HG03060 (cell line): ENCODE measurements at regions not wholly inside any gene's neighbourhood (a gene's known extent, or its start where the extent isn't known, plus 50 kb on each side); places are given as distances from the start of the nearest gene placed in this dataset.

Experiments used
- ATAC-seq: cut with Tn5 transposase; IDR thresholded peaks from one replicate; pipeline ENCODE4 v1.9.1; 2021; ENCODE audit warnings: low read depth, moderate number of reproducible peaks; ENCODE audit not compliant: unreplicated experiment

DNA sequence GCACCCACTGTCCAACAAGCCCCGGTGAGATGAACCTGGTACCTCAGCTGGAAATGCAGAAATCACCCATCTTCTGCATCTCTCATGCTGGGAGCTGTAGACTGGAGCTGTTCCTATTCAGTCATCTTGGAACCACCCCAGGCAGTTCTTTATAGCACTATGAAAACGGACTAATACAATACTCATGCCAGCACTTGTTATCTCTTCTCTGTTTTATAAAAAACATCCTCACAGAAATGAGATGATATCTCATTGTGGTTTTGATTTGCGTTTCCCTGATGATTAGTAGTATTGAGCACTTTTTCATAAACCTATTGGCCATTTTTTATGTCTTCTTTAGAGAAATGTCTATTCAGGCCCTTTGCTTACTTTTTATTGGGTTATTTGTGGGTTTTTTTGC lies 156.2 kb upstream of the ARPP21 start:
- no peak for ATAC-seq

DNA sequence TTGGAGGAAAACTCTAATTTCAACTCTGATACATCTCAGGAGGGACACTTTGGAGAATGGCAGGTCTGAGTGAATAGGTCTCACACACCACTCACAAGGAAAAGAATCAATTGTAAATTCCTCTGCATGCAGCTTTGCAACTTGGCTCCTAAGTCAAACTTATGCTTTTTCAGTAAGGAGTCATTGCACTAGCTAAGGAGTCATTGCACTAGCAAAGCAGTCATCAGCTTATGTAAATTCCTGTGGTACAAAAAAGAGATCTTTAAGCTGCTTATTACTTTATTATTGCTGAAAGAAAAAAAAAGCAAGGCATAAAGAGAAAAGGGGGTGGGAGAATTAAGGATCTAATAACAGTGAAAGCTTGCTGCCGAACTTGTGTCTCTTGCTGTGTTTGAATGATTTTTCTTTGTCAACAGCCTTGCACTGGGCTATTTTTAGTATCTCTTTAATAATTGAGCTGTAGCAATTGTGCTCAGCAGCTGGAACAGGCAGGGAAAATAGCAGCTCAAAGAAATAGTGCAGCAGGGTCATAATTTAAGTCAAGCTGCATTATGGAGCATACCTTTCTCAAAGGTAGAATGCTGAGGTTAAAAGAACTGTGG lies 154.3 kb upstream of the ARPP21 start:
- ATAC-seq, result no peak

- no peak for ATAC-seq
Observed at GRCh38 chr3:35486295-35486694, 153.0 kb upstream of the ARPP21 start.

DNA sequence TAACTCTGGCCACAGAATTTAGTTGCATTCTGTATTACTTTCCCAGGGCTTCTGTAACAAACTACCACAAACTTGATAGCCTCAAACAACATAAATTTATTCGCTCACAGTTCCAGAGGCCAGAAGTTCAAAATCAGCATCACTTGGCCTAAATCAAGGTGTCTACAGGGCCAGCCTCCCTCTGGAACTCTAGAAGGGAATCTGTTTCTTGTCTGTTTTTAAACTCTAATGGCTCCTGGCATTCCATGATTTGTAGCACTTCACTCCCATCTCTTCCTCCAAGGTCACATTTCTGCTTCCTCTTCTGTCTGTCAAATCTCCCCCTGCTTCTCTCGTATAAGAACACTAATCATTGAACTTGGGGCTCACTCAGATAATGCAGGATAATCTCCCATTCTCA lies 151.9 kb upstream of the ARPP21 start:
- ATAC-seq, result no peak

DNA sequence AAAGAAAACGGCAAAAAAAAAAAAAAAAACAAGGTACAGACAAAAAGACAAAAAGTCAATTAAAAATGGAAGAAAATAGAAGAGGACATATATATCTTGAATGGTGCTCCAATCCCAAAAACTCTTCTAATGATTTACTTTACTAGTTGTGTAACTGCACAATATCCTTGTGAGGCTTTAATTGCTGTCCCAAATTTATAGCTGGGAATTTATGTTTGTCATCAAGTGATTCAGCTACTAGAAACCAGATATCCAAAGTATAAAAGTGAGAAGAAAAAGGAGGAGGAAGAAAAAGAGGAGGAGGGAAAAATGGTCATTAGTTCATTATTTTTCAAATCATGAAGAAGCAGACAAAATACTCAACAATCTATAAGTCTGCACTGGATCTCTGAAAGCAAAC lies 150.8 kb upstream of the ARPP21 start:
- no peak for ATAC-seq

DNA sequence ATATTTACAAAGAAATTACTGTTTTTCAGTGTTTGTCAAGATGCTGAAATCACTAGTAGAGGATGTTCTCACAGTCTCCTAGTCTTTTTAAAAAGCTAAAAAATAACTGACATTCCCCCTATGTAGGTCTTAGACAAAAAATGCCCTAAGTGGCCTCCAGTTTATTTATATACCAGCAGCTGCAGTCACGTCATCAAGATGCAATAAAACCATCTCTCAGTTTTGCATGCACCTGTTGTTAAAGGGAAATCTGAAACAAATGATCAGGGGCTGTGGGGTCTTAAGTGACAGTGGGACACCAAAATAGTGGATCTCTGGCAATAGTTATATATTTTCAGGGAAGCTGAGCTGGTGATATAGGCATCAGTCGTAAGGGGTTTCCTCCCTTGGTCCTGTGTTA lies 146.5 kb upstream of the ARPP21 start:
- no peak for ATAC-seq

- ATAC-seq, result no peak
Observed at GRCh38 chr3:35498506-35499210, 140.7 kb upstream of the ARPP21 start.

DNA sequence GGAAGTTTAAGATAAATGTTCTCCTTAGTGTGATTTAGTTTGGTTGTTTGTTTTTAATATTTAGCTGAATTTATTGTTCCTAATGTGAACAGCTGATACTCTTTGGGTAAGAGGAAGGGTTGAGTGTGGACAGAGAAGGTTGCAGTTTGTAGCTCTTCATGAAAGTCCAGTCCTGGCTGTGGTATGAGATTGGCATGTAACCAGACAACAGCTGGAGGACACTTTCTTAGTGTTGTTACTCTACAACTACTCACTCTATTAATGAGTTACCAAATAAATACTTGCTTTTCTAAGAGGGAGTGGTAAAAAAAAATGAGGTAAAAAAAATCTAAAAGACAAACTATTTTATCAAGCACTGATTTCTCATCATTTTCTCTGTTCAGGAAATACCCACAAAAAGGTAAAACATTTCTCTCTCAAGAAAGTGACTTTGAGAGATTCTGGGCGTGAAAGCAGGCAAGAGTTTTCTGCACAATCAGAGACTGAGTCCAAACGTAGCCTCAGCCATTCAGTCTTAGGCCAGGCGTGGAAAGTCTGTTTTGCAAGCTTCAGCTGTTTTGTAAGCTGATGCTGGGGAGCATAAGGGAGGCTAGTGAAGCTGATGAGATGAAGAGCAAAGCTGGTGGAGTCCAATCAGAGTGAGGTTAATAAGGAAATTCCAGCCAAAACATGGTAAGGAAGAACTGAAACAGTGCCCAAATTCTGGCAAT lies 138.5 kb upstream of the ARPP21 start:
- ATAC-seq, result no peak

GRCh38 chr3:35502699-35503098 lies 136.6 kb upstream of the ARPP21 start:
- ATAC-seq, result no peak

GRCh38 chr3:35505181-35505580 lies 134.1 kb upstream of the ARPP21 start:
- ATAC-seq, result no peak

GRCh38 chr3:35505772-35506171 lies 133.6 kb upstream of the ARPP21 start:
- no peak for ATAC-seq

- ATAC-seq, result no peak
Observed at GRCh38 chr3:35519936-35520335, 119.4 kb upstream of the ARPP21 start.

DNA sequence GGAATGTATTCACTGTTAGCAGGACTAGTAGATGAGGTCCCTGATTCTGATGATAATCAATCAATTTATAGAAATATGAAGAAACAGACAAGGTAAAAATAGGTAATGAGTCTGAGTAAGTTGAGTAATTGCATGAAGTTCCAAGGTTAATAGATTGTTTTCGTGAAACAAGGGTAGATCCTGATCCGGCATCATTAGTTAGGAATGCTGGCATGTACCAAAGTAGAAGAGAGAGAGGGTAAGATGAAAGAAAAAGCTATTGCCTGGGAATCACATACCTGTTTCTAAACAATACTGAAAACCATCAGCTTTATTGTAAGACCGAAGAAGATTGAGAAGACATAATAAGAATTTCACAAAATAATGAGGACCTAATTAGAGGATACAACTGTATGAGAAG lies 118.1 kb upstream of the ARPP21 start:
- ATAC-seq, result no peak

GRCh38 chr3:35522450-35522849 lies 116.9 kb upstream of the ARPP21 start:
- ATAC-seq, result no peak

DNA sequence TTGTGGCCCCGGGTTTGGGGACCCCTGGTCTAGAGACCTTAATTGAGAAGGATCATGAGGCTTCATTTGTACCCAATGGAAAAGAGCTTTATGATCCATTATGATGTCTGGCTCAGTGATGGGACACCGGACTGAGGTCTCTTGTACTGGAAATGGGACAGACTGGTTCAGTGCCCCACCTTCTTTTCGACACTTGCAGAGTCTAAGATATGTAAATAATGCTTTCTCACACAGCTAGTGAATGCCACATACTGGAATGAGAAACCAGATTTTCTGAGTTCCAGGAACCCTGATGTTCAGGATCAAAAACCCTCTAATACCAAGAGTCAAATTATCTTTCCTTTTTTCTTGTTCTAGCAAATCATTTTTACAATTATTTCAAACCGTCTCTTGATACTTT lies 116.3 kb upstream of the ARPP21 start:
- ATAC-seq, result no peak

DNA sequence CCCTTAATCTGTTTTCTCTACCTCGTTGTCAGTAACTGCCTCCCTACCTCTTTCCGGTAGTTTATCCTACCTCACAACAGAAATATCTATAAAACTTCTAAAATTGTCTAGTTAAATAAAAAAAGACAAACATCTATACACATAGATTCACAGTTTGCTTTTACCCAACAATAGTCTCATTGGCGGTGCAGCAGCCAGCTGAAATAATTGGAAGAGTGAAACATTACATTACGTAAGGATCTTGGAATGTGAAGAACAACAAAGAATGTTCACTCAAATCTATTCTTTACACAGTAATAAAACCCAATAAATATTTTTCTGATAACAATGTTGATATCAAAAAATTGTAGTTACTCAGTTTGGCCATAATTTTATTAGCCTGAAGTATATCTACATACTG lies 115.5 kb upstream of the ARPP21 start:
- ATAC-seq, result no peak

GRCh38 chr3:35524856-35525255 lies 114.5 kb upstream of the ARPP21 start:
- ATAC-seq, result no peak

- no peak for ATAC-seq
Observed at GRCh38 chr3:35528728-35529127, 110.6 kb upstream of the ARPP21 start.

DNA sequence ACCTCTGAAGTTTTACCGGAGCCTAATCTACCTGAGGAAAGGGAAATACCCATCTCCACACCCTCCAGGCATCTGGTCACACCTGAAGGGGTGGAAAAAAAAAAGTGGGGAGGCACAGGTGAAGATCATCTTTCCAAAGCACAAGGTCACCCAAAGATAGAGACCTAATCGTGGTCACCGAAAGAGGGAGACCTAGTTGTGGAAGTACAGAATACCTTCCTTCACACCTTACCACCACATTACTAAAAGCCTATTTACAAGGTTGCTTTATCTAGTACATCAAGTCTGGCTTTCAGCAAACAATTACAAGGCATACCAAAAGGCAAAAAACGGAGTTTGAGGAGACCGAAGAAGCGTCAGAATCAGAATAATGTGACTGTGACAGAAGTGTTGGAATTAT lies 110.0 kb upstream of the ARPP21 start:
- no peak for ATAC-seq

GRCh38 chr3:35537265-35537664 lies 102.1 kb upstream of the ARPP21 start:
- no peak for ATAC-seq

GRCh38 chr3:35544976-35545375 lies 94.3 kb upstream of the ARPP21 start:
- no peak for ATAC-seq

- no peak for ATAC-seq
Observed at GRCh38 chr3:35549690-35550089, 89.6 kb upstream of the ARPP21 start.
